C4-2B (cell line): ENCODE measurements at regions not wholly inside any gene's neighbourhood (a gene's known extent, or its start where the extent isn't known, plus 50 kb on each side); places are given as distances from the start of the nearest gene placed in this dataset.

Experiments
- ZFX ChIP-seq: fragments of 450-650 bp; IDR thresholded peaks from 2 replicates; pipeline ENCODE4 v1.6.1; 2017
- TF ChIP-seq, protein P1 (sequence below): fragments of 450-650 bp; conservative IDR thresholded peaks from 2 replicates; pipeline ENCODE4 v1.5.1; 2017; ENCODE audit warnings: mild to moderate bottlenecking

DNA sequence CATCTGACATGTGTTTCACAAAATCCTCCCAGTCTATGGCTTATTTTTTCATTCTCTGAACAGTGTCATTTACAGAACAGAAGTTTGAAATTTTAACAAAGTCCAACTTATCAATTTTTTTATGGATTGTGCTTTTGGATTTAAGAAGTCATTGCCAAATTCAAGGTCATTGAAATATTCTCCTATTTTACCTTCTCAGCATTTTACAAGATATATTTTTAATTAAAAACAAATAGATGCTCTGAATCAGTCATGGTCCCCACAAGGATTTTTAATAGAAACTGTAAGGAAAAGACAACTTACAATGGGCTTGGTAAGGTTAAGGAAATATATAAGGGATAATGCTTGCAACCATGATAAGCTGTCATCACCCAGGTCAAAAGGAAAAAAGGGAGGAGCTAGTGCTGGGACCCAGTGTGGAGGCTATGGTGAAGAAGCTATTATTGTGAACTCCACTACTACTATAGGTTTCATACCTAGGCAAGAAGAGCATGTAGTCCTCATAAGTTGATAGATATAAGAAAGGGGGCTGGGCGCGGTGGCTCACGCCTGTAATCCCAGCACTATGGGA is 144.5 kb upstream of the KCNJ15 start:
- TF ChIP-seq, protein P1, sequence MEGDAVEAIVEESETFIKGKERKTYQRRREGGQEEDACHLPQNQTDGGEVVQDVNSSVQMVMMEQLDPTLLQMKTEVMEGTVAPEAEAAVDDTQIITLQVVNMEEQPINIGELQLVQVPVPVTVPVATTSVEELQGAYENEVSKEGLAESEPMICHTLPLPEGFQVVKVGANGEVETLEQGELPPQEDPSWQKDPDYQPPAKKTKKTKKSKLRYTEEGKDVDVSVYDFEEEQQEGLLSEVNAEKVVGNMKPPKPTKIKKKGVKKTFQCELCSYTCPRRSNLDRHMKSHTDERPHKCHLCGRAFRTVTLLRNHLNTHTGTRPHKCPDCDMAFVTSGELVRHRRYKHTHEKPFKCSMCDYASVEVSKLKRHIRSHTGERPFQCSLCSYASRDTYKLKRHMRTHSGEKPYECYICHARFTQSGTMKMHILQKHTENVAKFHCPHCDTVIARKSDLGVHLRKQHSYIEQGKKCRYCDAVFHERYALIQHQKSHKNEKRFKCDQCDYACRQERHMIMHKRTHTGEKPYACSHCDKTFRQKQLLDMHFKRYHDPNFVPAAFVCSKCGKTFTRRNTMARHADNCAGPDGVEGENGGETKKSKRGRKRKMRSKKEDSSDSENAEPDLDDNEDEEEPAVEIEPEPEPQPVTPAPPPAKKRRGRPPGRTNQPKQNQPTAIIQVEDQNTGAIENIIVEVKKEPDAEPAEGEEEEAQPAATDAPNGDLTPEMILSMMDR = no peak
- TF ChIP-seq ZFX = no peak
